K562 (cell line): ENCODE measurements at regions not wholly inside any gene's neighbourhood (a gene's known extent, or its start where the extent isn't known, plus 50 kb on each side); places are given as distances from the start of the nearest gene placed in this dataset.

Source experiments
- EZH2 ChIP-seq: IDR thresholded peaks from 2 replicates; pipeline ENCODE4 v1.6.1; 2012; ENCODE audit warnings: low read depth, mild to moderate bottlenecking, inconsistent platforms, low read length, borderline replicate concordance
- GABPA ChIP-seq: fragments of 200-800 bp; sonication (Bioruptor generic); conservative IDR thresholded peaks from 2 replicates; pipeline ENCODE4 v1.6.1; 2016; ENCODE audit warnings: low read depth, missing genetic modification characterization, missing compliant biosample characterization
- OTX1 ChIP-seq: fragments of 450-650 bp; formaldehyde crosslinking; IDR thresholded peaks from 2 replicates; pipeline ENCODE4 v1.4.0; 2022; ENCODE audit warnings: mild to moderate bottlenecking
- POLR2G ChIP-seq: fragments of 200-400 bp; formaldehyde crosslinking; IDR thresholded peaks from 2 replicates; pipeline ENCODE4 v1.6.1; 2017; ENCODE audit warnings: low read depth, mild to moderate bottlenecking, antibody characterized with exemption, low read length, moderate library complexity
- RAD21 ChIP-seq, 2 experiments: fragments of 250-450 bp in 1 of 2; fragments of 450-650 bp in 1 of 2; sonication (Bioruptor Pico) in 1 of 2; formaldehyde crosslinking in 1 of 2; IDR thresholded peaks in 1 of 2; conservative IDR thresholded peaks in 1 of 2; 2 replicates each; pipeline versions ENCODE4 v1.4.0 to v1.8.0; 2020 to 2022; ENCODE audit warnings: mild to moderate bottlenecking in 2 of 2, moderate library complexity in 1 of 2
- RBM14 ChIP-seq: fragments of 200-400 bp; formaldehyde crosslinking; IDR thresholded peaks from 2 replicates; pipeline ENCODE4 v1.6.1; 2018; ENCODE audit warnings: low read depth, mild to moderate bottlenecking, low read length, moderate library complexity, borderline replicate concordance; ENCODE audit not compliant: insufficient read depth
- RHOXF2B ChIP-seq: fragments of 250-450 bp; sonication (Bioruptor Pico); conservative IDR thresholded peaks from 2 replicates; pipeline ENCODE4 v1.5.1; 2021
- TEAD4 ChIP-seq, 2 experiments: sonication (generic) in 1 of 2; formaldehyde crosslinking in 1 of 2; IDR thresholded peaks; 2 replicates each; pipeline versions ENCODE4 v1.6.1 to v1.8.0; 2012 to 2022; ENCODE audit warnings: borderline replicate concordance in 1 of 2, inconsistent platforms in 1 of 2, low read length in 1 of 2, mild to moderate bottlenecking in 1 of 2, missing genetic modification reagents in 1 of 2
- ZNF583 ChIP-seq: fragments of 250-450 bp; sonication (Bioruptor Pico); IDR thresholded peaks from 2 replicates; pipeline ENCODE4 v1.4.0; 2020
- TF ChIP-seq, protein P1 (sequence below): fragments of 250-450 bp; sonication (Bioruptor Pico); IDR thresholded peaks from 2 replicates; pipeline ENCODE4 v1.8.0; 2022; ENCODE audit warnings: moderate library complexity, mild to moderate bottlenecking, inconsistent platforms
- TF ChIP-seq, protein P2 (sequence below): sonication (generic); formaldehyde crosslinking; IDR thresholded peaks from 2 replicates; pipeline ENCODE4 v1.4.0; 2020; ENCODE audit warnings: mild to moderate bottlenecking, missing genetic modification reagents

DNA sequence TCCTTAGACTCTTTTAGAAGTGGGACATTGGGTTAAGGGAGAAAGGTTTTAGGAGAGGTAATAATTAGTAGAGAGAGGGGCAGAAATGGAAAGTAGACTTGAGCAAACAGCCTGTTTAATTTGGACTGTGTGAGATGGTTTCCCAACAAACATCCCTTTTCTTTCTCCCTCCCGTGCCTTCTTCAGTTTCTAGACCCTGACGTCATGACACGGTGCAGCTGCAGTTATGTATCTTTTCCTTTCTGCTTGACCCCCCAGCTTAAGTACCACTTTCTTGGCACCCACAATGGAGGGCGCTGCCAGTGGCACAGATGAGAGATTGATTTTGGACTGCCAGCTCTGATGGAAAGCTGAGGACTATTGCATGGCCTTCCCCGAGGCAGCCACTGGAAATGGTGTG is 86.9 kb upstream of the FAM136A start:
- TF ChIP-seq POLR2G (no peak), ZNF583 (CRISPR knock-in tag) (no peak), GABPA (tag) (no peak), RBM14 (no peak), TEAD4 (IDR thresholded peaks at IDR 0.05; ENCODE audit: low read length) (no peak), TEAD4 (CRISPR knock-in tag; IDR thresholded peaks at IDR 0.05; ENCODE audit: borderline replicate concordance) (no peak), RHOXF2B (CRISPR knock-in tag) (no peak), EZH2 (no peak), OTX1 (no peak), RAD21 (CRISPR knock-in tag; conservative IDR thresholded peaks at IDR 0.05 in 1 of 2, IDR thresholded peaks at IDR 0.05 in 1 of 2) (no peak)
- TF ChIP-seq, protein P1, sequence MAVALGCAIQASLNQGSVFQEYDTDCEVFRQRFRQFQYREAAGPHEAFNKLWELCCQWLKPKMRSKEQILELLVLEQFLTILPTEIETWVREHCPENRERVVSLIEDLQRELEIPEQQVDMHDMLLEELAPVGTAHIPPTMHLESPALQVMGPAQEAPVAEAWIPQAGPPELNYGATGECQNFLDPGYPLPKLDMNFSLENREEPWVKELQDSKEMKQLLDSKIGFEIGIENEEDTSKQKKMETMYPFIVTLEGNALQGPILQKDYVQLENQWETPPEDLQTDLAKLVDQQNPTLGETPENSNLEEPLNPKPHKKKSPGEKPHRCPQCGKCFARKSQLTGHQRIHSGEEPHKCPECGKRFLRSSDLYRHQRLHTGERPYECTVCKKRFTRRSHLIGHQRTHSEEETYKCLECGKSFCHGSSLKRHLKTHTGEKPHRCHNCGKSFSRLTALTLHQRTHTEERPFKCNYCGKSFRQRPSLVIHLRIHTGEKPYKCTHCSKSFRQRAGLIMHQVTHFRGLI, result no peak
- TF ChIP-seq, protein P2, sequence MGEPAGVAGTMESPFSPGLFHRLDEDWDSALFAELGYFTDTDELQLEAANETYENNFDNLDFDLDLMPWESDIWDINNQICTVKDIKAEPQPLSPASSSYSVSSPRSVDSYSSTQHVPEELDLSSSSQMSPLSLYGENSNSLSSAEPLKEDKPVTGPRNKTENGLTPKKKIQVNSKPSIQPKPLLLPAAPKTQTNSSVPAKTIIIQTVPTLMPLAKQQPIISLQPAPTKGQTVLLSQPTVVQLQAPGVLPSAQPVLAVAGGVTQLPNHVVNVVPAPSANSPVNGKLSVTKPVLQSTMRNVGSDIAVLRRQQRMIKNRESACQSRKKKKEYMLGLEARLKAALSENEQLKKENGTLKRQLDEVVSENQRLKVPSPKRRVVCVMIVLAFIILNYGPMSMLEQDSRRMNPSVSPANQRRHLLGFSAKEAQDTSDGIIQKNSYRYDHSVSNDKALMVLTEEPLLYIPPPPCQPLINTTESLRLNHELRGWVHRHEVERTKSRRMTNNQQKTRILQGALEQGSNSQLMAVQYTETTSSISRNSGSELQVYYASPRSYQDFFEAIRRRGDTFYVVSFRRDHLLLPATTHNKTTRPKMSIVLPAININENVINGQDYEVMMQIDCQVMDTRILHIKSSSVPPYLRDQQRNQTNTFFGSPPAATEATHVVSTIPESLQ, result no peak
